ENCODE measurements at regions not wholly inside any gene's neighbourhood (a gene's known extent, or its start where the extent isn't known, plus 50 kb on each side); places are given as distances from the start of the nearest gene placed in this dataset.

DNA sequence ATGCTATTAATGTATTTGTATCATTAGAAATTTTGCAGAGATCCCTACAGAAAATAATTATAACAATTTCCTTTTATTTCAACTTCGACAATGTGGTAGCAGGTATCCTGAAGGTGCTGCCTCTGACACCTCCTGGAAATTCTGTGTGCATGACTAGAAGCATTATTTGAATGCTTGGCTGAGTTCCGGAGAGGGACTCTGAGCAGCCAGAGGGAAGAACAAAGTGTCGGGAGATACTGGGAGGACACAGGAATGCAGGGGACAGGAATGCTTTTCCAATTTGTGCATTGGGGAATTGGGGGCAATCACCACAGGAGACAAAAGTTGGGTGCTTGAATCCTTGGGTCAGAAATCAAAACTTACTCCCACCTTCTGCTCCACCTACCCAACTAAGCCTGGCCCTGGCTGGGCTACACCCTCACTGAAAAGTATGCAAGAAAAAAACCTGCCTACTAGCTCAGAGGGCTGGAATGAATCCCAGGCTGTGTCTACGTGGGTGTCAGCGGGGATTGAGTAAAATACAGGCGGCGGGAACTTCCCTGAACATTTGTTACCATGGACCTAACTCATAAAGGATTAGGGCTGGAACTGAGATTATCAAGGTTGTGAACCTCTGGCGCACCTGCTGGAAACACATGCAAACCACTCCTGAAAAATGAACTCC is 299.3 kb downstream of the SOX11 start:
- ATAC-seq (no peak), DNase-seq (ENCODE audit: low read depth, low spot score) (no peak)
- Histone ChIP-seq H3K4me2 (ENCODE audit: low read length) (no peak overlapping the region), H3K36me3 (ENCODE audit: control insufficient read depth in 1 of 2, insufficient read depth in 2 of 2, low read length in 2 of 2) (no peaks in the 10 kb centered on the region), H3K4me1 (ENCODE audit: control insufficient read depth in 1 of 2, insufficient read depth in 2 of 2, low read length in 2 of 2) (no peaks in the 10 kb centered on the region), H3K27me3 (ENCODE audit: insufficient read depth, low read length) (no peaks in the 10 kb centered on the region), H3K9me2 (ENCODE audit: insufficient read depth) (no peaks in the 10 kb centered on the region), H4K20me1 (ENCODE audit: insufficient read depth) (no peaks in the 10 kb centered on the region), H3K9me3 (ENCODE audit: control insufficient read depth in 1 of 2, insufficient read depth in 1 of 2, low read depth in 1 of 2, low read length in 2 of 2) (peaks cover 0 to 17% of the 10 kb centered on the region in 2 experiments; a peak in 3 of 4 replicates), H3K4me3 (replicated peaks in 1 of 2; ENCODE audit: low read depth in 1 of 2, low read length in 2 of 2) (no peak overlapping the region), H2AFZ (ENCODE audit: low read depth, low read length, poor library complexity, severe bottlenecking) (no peak overlapping the region), H3K27ac (ENCODE audit: low read depth, low read length) (no peak overlapping the region), H3K9ac (ENCODE audit: low read length) (no peak overlapping the region), H3K79me2 (ENCODE audit: insufficient read depth, low read length) (no peaks in the 10 kb centered on the region)
- TF ChIP-seq, protein P1, sequence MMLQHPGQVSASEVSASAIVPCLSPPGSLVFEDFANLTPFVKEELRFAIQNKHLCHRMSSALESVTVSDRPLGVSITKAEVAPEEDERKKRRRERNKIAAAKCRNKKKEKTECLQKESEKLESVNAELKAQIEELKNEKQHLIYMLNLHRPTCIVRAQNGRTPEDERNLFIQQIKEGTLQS (IDR thresholded peaks at IDR 0.05), result no peak
- TF ChIP-seq, protein P2, sequence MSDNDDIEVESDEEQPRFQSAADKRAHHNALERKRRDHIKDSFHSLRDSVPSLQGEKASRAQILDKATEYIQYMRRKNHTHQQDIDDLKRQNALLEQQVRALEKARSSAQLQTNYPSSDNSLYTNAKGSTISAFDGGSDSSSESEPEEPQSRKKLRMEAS (IDR thresholded peaks at IDR 0.05), result no peak
- TF ChIP-seq, protein P3, sequence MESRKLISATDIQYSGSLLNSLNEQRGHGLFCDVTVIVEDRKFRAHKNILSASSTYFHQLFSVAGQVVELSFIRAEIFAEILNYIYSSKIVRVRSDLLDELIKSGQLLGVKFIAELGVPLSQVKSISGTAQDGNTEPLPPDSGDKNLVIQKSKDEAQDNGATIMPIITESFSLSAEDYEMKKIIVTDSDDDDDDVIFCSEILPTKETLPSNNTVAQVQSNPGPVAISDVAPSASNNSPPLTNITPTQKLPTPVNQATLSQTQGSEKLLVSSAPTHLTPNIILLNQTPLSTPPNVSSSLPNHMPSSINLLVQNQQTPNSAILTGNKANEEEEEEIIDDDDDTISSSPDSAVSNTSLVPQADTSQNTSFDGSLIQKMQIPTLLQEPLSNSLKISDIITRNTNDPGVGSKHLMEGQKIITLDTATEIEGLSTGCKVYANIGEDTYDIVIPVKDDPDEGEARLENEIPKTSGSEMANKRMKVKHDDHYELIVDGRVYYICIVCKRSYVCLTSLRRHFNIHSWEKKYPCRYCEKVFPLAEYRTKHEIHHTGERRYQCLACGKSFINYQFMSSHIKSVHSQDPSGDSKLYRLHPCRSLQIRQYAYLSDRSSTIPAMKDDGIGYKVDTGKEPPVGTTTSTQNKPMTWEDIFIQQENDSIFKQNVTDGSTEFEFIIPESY (IDR thresholded peaks at IDR 0.05; ENCODE audit: extremely low read depth, insufficient replicate concordance, low read length), result no peak
- TF ChIP-seq ELF1 (IDR thresholded peaks at IDR 0.05; ENCODE audit: borderline replicate concordance, low read depth) (no peak), POLR2A (IDR thresholded peaks at IDR 0.05; ENCODE audit: borderline replicate concordance, extremely low read depth, insufficient read depth, insufficient read length) (no peak), POLR2AphosphoS5 (IDR thresholded peaks at IDR 0.05; ENCODE audit: low read depth, low read length) (no peak), CBX3 (IDR thresholded peaks at IDR 0.05; ENCODE audit: low read depth) (no peak), EZH2phosphoT487 (IDR thresholded peaks at IDR 0.05; ENCODE audit: borderline replicate concordance) (no peak), SP1 (IDR thresholded peaks at IDR 0.05; ENCODE audit: low read depth) (no peak), CEBPB (IDR thresholded peaks at IDR 0.05; ENCODE audit: low read depth) (no peak), RAD21 (IDR thresholded peaks at IDR 0.05; ENCODE audit: low read depth) (no peak), TCF7L2 (IDR thresholded peaks at IDR 0.05; ENCODE audit: borderline replicate concordance, extremely low read depth, insufficient read depth, insufficient read length) (no peak), FOSL1 (IDR thresholded peaks at IDR 0.05; ENCODE audit: low read depth) (no peak), YY1 (IDR thresholded peaks at IDR 0.05; ENCODE audit: extremely low read depth, insufficient replicate concordance, low read depth, low read length) (no peak), EGR1 (IDR thresholded peaks at IDR 0.05; ENCODE audit: low read depth) (no peak), ZFX (IDR thresholded peaks at IDR 0.05) (no peak)
- TF ChIP-seq, protein P4, sequence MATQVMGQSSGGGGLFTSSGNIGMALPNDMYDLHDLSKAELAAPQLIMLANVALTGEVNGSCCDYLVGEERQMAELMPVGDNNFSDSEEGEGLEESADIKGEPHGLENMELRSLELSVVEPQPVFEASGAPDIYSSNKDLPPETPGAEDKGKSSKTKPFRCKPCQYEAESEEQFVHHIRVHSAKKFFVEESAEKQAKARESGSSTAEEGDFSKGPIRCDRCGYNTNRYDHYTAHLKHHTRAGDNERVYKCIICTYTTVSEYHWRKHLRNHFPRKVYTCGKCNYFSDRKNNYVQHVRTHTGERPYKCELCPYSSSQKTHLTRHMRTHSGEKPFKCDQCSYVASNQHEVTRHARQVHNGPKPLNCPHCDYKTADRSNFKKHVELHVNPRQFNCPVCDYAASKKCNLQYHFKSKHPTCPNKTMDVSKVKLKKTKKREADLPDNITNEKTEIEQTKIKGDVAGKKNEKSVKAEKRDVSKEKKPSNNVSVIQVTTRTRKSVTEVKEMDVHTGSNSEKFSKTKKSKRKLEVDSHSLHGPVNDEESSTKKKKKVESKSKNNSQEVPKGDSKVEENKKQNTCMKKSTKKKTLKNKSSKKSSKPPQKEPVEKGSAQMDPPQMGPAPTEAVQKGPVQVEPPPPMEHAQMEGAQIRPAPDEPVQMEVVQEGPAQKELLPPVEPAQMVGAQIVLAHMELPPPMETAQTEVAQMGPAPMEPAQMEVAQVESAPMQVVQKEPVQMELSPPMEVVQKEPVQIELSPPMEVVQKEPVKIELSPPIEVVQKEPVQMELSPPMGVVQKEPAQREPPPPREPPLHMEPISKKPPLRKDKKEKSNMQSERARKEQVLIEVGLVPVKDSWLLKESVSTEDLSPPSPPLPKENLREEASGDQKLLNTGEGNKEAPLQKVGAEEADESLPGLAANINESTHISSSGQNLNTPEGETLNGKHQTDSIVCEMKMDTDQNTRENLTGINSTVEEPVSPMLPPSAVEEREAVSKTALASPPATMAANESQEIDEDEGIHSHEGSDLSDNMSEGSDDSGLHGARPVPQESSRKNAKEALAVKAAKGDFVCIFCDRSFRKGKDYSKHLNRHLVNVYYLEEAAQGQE (IDR thresholded peaks at IDR 0.05; ENCODE audit: low read depth), result no peak
- TF ChIP-seq, protein P5, sequence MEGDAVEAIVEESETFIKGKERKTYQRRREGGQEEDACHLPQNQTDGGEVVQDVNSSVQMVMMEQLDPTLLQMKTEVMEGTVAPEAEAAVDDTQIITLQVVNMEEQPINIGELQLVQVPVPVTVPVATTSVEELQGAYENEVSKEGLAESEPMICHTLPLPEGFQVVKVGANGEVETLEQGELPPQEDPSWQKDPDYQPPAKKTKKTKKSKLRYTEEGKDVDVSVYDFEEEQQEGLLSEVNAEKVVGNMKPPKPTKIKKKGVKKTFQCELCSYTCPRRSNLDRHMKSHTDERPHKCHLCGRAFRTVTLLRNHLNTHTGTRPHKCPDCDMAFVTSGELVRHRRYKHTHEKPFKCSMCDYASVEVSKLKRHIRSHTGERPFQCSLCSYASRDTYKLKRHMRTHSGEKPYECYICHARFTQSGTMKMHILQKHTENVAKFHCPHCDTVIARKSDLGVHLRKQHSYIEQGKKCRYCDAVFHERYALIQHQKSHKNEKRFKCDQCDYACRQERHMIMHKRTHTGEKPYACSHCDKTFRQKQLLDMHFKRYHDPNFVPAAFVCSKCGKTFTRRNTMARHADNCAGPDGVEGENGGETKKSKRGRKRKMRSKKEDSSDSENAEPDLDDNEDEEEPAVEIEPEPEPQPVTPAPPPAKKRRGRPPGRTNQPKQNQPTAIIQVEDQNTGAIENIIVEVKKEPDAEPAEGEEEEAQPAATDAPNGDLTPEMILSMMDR (IDR thresholded peaks at IDR 0.05 in 2 of 3, conservative IDR thresholded peaks at IDR 0.05 in 1 of 3; ENCODE audit: borderline replicate concordance in 1 of 3, insufficient read depth in 1 of 3, low read depth in 2 of 3, low read length in 2 of 3), result no peak
- ChIA-PET POLR2A (no interaction called here), RAD21 (ENCODE audit: low non-redundant PET in 1 of 2, low total read pairs in 2 of 2, uncharacterized antibody in 2 of 2, unreplicated experiment in 2 of 2) (no interaction called here), CTCF (no interaction called here)
- intact Hi-C loops (cut with micrococcal nuclease), result no loop called here
- no TSS peak for BruUV-seq (replicated peaks)

Data from HCT116 (cell line).